HG02840 (cell line): ENCODE measurements at regions not wholly inside any gene's neighbourhood (a gene's known extent, or its start where the extent isn't known, plus 50 kb on each side); places are given as distances from the start of the nearest gene placed in this dataset.

Experiments used
- ATAC-seq: cut with Tn5 transposase; IDR thresholded peaks from one replicate; pipeline ENCODE4 v1.9.1; 2021; ENCODE audit warnings: mild to moderate bottlenecking, moderate library complexity, moderate number of reproducible peaks; ENCODE audit not compliant: unreplicated experiment, low FRiP score

DNA sequence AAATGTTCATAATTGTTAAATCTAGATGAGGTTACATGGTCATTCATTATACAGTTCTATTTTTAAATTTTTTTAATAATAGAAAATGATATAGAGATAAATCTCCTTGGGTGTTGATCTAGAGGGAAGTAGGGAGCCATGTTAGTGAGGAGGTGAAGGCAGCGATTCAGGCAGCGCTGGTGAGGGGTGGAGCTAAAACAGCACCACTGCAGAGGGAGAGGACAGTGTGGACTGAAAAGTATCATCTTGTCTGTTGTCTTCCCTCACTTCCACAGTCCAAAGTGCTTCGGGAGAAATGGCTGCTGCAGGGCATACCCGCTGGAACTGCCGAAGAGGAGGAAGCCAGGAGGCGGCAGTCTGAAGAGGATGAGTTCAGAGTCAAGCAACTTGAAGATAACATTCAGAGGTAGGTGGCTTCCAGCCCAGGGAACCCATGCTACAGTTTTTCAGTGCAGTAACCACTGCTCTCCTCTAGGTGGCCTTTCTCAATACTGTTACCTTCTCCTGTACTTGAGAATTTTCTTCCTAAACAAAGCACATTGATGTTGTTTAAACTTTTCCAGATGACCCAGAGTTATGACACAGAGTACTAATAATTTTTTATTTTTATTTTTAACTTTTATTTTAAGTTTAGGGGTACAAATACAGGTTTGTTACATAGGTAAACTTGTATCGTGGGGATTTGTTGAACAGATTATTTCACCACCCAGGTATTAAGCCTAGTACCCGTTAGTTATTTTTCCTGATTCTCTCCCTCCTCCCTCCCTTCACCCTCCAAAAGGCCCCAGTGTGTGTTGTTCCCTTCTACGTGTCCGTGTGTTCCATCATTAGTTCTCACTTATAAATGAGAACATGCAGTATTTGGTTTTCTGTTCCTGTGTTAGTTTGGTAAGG is 100.5 kb downstream of the PALM2AKAP2 start:
- ATAC-seq = no peak

DNA sequence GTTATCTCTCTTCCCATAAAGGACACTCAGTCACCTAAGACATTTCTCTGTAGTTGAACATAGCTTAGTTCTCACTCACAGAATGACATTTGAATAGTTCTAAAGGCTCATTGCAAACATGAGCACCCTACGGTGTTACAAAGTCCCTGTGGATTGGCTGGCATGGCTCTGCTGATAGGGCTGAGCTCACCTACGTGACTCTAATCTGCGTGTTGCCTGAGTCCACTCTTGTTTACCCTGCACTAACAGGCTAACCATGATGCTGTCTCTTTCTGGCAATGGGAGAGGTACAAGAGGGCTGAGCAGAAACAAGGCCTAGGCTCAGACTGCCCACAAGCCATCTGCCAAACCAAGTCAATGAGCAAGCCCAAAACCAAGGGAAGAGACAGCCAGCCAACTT is 103.6 kb downstream of the PALM2AKAP2 start:
- ATAC-seq = no peak

DNA sequence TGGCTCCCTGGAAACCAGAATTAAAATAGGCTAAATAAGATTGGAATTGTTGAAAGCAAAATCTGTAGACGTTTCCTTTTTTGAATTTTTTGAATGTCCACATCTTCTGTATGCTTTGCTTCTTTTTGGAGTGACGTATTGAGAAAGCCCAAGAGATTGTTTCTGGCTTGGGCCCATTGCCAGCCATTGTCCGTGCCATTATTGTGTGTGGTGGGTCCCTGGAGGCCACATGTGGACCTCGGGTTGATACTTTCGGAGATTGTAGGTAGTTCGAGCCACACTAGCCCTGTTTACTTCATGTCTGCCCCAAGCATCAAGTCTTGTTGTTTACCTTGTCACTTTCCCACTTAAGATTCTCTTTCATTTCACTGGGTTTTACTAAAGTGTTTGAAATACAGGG is 106.0 kb downstream of the PALM2AKAP2 start:
- ATAC-seq = no peak

DNA sequence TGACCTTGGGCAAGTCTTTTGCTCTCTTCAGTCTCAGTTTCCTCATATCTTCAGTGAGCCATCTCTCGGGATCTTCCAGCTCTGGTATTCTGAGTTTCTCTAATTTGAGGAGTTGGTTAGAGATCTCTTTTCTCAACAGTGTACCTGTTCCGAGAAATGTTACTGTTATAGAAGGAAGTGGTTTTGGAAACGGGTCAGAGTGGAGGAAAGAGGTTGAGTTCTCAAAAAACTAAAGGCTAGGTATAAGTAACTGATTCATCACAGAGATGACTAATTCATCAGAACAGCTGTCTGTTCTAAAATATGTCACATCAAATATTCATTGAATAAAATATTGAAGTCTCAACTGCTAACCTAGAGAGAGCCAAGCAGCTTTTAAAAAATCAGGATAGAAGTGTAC is 106.6 kb downstream of the PALM2AKAP2 start:
- ATAC-seq = no peak

DNA sequence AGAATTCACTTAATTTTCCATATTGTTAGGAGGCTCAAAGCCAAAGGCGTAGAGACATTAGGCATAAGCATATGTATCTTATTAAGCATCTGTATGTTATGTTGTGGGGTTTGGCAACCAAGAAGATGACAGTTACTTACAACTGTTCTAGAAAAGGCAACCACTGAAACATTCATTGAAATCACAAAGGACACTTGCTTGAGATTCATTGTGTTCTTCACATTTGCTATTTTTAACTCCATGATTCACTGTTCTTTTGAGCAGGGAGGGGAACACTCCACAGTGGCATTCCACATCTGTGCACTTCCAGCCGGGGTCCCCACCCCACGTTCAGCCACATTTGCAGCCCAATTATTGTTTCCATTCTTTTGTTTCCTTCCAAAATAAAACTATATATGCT is 107.1 kb downstream of the PALM2AKAP2 start:
- no peak for ATAC-seq

DNA sequence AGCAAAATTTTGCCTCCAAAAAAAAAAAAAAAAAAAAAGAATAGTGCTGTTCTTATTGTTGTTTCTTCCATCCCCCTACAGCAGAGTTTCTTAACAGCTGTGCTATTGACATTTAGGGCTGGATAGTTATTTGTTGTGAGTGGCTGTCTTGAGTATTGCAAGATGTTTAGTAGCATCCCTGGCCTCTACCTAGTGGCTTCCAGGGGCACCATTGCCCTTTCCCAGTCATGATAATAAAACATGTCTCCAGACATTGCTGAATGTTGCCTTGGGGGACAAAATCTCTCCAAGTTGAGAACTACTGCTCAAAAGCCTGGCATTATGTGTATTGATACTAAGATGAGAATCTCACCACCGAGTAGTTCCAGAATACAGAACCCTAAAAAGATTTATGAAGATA is 108.7 kb downstream of the PALM2AKAP2 start:
- ATAC-seq = no peak

DNA sequence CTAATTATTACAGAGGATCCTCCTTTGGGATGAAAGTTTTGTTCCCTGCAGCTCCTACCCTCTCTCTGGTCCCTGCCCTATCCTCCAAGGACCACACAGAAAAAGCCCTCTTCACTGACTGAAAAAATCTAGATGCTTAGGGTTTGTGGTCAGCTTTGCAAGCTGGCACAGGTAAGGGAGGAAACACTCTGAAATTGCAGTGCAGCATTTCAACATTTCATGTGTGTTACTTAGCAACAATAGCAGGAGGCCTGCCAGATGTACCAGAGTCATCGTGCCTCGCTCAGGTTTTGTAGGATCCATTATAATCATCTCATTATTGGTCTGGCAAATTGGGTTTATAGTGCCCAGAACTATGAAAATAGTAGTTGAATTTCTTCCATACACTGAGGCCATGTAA is 109.5 kb downstream of the PALM2AKAP2 start:
- ATAC-seq = no peak

DNA sequence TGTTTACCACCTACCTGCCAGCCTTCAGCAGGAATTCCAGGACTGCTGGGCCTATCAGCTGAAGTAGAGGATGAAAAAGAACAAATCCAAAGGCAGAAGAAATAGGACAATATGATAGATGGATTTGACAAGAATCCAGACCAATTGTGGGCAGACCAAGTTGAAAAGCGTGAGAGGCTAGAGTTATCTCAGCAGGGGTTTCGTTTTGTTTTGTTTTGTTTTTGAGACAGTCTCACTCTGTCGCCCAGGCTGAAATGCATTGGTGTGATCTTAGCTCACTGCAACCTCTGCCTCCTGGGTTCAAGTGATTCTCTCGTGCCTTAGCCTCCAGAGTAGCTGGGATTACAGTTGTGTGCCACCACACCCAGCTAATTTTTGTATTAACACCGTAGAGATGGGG is 113.2 kb downstream of the PALM2AKAP2 start:
- ATAC-seq = no peak

DNA sequence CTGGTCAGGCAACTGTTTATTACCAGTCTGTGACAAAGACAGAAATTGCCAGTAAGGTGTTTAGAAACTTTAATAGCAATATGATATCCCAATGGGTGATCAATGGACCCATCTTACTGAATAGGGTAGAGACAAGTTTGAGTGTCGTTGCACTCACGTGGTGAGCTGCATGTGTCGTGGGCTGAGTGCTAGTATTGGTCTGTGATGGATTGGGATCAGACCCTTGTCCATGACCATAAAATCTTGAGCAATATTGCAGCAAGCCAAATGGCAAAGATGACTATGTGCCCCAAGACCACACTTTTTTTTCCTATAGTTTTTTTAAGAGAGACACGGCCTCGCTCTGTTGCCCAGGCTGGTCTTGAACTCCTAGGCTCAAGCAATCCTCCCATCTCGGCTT is 114.5 kb downstream of the PALM2AKAP2 start:
- ATAC-seq = no peak

DNA sequence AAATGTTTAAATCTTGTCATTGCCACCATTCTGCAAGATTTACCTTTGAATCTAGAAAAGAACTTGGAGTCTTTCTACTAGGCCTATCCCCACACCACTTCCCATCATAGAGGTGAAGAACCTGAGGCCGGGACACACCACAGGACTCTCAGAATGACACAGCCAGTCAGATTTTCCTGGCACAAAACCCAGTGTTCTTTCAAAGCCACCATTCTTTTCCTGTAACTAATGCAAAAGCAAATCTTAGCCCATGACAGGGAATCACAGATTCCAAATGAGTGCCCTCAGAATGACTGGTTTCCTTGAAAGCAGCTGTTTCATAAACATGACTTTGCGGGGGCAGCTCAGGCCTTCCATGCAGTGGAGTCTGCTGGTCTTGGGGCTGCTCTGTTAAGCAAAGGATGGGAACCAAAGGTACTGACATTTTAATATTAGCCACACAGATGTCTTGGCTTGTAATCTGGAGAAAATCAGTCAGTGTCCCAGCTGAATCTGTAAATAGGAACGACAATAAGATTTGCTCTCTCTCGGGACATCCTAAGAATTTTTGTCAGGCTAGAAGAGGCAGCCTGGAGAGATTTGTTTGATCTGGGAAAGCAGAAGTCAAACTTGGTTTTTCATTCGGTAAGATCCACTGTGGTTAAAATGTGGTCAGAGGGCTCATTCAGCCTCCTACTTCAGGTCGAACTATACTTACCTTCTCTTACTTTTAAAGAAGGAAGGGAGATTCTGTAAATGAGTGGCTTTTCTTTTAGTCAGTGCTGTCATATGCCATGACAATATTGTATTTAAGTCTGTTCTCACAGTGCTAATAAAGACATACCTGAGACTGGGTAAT is 115.1 kb downstream of the PALM2AKAP2 start:
- peak; percentile 57 for ATAC-seq

DNA sequence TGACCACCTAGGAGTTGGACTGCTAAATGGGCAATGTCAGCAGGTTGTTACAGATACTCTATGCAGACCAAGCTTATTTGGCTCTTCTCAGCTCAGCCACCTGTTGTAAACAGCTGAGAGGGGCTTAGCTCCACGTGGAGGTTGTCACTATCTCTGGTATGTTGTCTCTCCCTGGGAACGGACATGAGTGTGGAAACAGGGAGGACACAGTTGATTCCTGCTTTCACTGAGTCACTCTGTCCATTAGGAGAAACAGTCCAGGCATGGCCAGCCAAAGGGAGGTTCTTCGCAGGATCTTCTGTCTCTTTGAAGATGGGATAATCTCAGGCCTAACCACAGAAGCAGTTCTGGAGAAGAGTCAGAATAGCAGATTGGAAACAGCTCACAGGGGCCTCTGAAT is 121.2 kb downstream of the PALM2AKAP2 start:
- ATAC-seq = no peak

DNA sequence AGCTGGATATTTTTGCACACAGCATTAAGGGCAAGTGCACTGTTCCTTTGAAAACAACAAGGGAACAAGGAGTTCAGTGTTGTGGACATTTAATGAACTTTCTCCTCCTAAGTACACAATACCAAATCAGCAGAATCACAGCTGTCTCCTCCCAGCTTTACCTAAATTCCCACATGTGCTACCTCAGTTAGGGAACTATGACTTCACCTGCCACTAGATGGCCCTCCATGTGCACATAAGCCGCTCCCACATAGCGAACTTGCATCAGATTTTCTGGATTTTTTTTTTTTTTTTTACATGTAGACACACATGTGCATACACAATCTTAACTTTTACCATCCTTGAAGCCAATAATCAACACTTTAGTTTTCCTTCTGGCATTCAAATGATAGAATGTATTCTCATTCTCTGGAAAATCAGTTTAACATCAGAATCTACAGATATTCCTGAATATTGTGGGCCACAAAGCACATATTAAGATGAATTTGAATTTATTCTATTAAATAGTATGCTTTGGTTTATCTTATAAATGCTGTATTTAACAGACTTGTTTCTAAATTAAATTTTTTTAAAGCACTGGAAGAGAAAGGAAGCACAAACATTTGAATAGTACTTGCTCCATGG is 123.6 kb downstream of the PALM2AKAP2 start:
- no peak for ATAC-seq

DNA sequence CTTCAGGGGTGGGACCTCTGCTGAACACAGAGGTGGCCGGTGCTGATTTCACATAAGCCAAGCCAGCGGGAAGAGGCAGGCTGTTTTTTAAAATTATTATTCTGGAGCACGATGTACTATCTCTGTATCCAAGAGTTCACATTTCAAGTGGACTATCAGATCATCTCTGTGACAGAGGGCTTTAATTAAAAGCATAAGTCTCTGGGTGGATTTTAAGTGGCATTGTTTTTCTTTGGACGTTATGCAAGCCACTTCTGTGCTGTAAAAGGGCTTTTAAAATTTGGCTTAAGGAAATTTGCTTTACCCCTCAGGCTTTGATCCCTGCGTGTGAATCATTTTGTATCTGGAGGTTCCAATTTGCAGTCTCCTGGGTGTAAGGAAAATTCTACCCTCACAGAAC is 124.7 kb downstream of the PALM2AKAP2 start:
- no peak for ATAC-seq

DNA sequence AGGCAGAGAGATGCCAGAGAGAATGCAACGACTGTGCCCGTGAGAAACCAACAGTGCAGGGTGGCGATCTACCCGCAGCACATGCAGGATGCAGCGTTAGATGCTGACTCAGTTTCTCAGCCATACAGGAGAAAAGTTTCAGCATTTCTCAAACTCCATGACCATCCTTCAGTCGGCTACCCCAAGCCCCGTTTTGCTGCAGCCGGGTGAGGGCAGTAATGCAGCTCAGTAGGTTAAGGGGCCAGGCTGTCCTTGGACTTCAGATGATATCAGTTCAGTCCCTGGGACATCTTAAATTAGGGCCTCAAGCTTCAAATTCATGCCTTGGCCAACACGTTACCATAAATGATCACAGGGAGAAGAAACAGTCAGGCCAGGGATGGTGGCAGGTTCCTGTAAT is 125.5 kb downstream of the PALM2AKAP2 start:
- no peak for ATAC-seq

DNA sequence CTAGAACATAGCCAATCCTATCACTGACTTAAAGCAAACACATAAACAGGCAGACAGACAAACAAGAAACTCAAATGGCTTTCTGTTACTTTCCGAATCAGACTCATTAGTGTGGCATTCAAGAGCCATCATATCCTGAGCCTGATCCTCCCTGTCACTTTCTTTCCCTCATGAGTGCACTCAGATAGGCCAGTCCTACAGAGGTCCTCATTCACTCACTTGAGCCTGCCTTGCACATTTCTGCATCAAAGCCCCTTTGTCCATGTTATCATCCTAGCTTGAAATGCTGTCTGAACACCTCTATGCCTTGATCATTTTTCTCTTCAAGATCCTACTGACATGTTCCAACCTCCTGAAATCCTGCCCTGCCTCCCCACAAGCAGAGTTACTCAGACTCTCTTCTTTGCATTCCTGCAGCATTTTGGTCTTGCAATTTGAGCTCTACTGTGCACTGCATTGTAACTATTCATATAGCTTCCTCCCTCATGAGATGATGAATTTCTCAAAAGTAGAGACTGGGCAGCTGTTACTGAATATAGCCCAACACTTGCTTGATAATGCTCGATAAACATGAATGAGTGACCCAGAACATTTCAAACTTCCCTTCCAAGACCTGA is 126.9 kb downstream of the PALM2AKAP2 start:
- ATAC-seq = no peak

DNA sequence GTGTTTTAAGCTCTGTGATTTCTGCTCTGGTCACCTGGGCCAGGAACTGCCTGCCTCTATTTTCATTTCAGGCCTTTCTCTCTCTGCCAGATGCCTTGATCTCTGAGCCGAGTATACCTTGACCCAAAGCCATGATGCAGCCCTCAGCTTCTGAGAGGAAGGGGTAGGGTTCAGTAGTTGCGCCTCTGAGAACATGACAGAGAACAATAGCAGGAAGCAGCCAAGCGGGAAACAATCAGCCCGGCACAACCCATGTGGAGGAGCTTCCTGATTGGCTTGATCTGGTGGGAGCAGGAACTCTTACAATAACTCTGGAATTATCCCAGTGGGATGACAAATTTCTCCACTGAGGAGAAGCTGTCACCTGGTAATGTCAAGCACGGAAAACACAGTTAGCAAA is 127.4 kb downstream of the PALM2AKAP2 start:
- peak; percentile 67 for ATAC-seq

DNA sequence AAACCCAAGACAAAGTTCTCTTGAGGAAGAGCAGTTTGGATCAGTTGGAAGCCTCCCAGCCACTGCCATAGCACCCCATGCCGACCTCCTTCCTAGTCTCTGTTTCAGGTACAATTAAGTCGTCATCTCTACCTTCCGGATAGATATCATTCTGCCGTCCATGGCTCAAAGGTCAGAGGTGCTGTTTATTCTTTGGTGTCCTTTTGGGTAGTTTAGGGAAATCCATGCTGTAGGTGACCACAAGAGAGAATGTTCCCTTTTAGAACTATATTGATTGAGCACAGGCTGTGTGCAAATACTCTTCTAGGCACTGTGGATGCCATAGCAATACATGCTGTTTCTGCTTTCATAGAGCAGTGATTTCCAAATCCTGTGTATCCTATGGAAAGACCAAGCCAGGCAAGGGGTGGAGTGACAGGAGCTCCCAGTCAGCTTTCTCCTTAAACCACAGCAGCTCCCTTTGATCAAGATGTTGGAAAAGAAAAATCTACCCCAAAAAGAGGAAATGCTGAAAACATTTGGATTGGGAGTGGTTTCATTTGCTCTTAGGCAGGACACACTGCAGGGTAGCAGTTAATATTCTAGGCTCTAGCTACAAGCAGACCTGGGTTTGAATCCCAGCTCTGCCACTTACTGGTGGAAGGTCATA is 127.9 kb downstream of the PALM2AKAP2 start:
- ATAC-seq = no peak

DNA sequence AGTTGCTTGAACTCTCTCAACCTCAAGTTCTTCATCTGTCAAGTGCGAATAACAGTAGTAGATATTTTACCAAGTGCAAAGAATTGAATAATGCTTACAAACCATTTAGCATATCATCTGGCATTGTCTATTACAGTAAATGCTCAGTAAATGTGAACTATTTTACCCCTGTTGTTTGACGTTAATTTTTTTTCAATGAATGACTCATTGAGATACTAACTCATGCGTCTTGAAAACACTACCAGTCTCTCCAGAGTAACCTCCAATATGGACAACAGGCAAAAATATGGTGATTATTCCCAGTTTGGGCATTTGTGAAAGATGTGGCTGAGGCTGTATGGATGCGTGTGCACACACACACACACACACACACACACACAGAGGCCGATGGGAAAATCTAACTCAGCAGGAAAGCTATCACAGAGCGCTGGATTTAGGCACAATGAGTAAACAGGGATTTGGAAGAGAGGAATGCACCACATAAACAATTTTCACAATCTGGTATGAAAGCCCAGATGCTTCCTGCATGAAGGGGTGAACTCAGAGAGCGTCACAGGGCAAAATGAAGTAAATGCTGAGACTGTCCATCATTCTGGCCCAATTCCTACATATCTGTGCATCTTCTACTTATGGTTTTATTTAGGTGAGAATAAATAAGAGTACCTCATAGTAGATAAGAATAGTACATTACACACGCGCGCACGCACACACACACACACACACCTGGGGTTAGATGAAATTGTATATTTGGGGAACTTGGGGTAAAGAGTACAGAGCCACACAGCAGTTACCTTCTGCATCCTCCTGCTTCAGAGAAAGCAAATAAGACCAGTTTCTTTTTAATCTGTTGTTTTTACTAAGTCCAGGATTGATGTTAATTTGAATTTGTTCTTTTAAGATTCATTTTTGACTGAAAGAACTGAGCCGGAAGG is 128.7 kb downstream of the PALM2AKAP2 start:
- no peak for ATAC-seq
